H1 (cell line): ENCODE measurements at regions not wholly inside any gene's neighbourhood (a gene's known extent, or its start where the extent isn't known, plus 50 kb on each side); places are given as distances from the start of the nearest gene placed in this dataset.

ENCODE experiments used
- CTCF ChIA-PET: fragments of 300-600 bp; sonication (Branson Sonifier 250); formaldehyde crosslinking; loops from one replicate; lab custom pipeline; 2021; ENCODE audit not compliant: partially characterized antibody; lab: Charles Lee
- POLR2A ChIA-PET: fragments of 300-600 bp; sonication (Branson Sonifier 250); formaldehyde crosslinking; loops from one replicate; lab custom pipeline; 2021; ENCODE audit warnings: inconsistent platforms; ENCODE audit not compliant: partially characterized antibody; lab: Charles Lee
- DNase-seq, 2 experiments: peaks; one replicate each; pipeline versions ENCODE4 v3.0.0 to v3.0.0-alpha.2; 2010 to 2022; ENCODE audit warnings: low spot score in 2 of 2, low read depth in 1 of 2, mixed read lengths in 1 of 2
- FAIRE-seq: peaks from 2 replicates; lab custom pipeline; 2011; peaks lifted over from hg19 to GRCh38; lab: Jason Lieb, UNC
- H2AFZ ChIP-seq: 2 replicates; pipeline ENCODE4 v1.8.1; 2012; ENCODE audit warnings: low read length, inconsistent platforms
- H2AK5ac ChIP-seq: 2 replicates; pipeline ENCODE4 v1.6.1; 2013; ENCODE audit warnings: low read depth, low read length
- H2BK120ac ChIP-seq: replicated peaks from 2 replicates; pipeline ENCODE3; 2013; ENCODE audit warnings: low read depth, low read length, inconsistent platforms
- H2BK12ac ChIP-seq: 2 replicates; pipeline ENCODE4 v1.6.1; 2013; ENCODE audit warnings: low read depth, low read length
- H2BK15ac ChIP-seq: 2 replicates; pipeline ENCODE4 v1.6.1; 2013; ENCODE audit warnings: low read length
- H2BK20ac ChIP-seq: 2 replicates; pipeline ENCODE4 v1.6.1; 2013; ENCODE audit warnings: low read length
- H2BK5ac ChIP-seq: 2 replicates; pipeline ENCODE4 v1.6.1; 2013; ENCODE audit warnings: low read depth, low read length
- H3K14ac ChIP-seq: 2 replicates; pipeline ENCODE4 v1.6.1; 2013; ENCODE audit warnings: inconsistent platforms; ENCODE audit not compliant: insufficient read length
- H3K18ac ChIP-seq: 2 replicates; pipeline ENCODE4 v1.6.1; 2013; ENCODE audit warnings: low read length; ENCODE audit errors: extremely low read depth
- H3K23ac ChIP-seq: 2 replicates; pipeline ENCODE4 v1.6.1; 2013; ENCODE audit warnings: inconsistent platforms; ENCODE audit not compliant: insufficient read length
- H3K23me2 ChIP-seq: 2 replicates; pipeline ENCODE4 v1.6.1; 2013; ENCODE audit warnings: low read depth, low read length
- H3K27ac ChIP-seq: 2 replicates; pipeline ENCODE4 v1.6.1; 2011; ENCODE audit warnings: low read depth, low read length, inconsistent platforms
- H3K27me3 ChIP-seq, 4 experiments: replicated peaks in 1 of 4; 1 replicate in 1 of 4; 2 replicates in 3 of 4; pipeline versions ENCODE4 v1.6.1 to v1.8.1; 2011 to 2013; ENCODE audit warnings: low read length in 3 of 4, mild to moderate bottlenecking in 3 of 4, inconsistent platforms in 2 of 4, mixed read lengths in 2 of 4, moderate library complexity in 1 of 4; ENCODE audit not compliant: control insufficient read depth in 3 of 4, insufficient read depth in 3 of 4; ENCODE audit errors: extremely low read depth in 1 of 4
- H3K36me3 ChIP-seq, 4 experiments: 2 replicates each; pipeline versions ENCODE4 v1.6.1 to v1.8.1; 2011 to 2013; ENCODE audit warnings: mild to moderate bottlenecking in 4 of 4, low read length in 3 of 4, moderate library complexity in 2 of 4, control low read depth in 1 of 4, inconsistent platforms in 1 of 4; ENCODE audit not compliant: insufficient read depth in 4 of 4, control insufficient read depth in 2 of 4
- H3K4ac ChIP-seq: replicated peaks from 2 replicates; pipeline ENCODE3; 2013; ENCODE audit warnings: low read length, low read depth, mixed read lengths, inconsistent platforms; ENCODE audit not compliant: insufficient read length
- H3K4me1 ChIP-seq, 4 experiments: replicated peaks in 1 of 4; 1 replicate in 1 of 4; 2 replicates in 3 of 4; pipeline versions ENCODE4 v1.6.1 to v1.8.1; 2011 to 2013; ENCODE audit warnings: low read length in 3 of 4, inconsistent platforms in 2 of 4, mixed read lengths in 1 of 4; ENCODE audit not compliant: insufficient read depth in 4 of 4, control insufficient read depth in 3 of 4
- H3K4me2 ChIP-seq, 2 experiments: 2 replicates each; pipeline versions ENCODE4 v1.6.1 to v1.8.1; 2011 to 2013; ENCODE audit warnings: low read depth in 2 of 2, low read length in 2 of 2, control low read depth in 1 of 2, inconsistent platforms in 1 of 2, mild to moderate bottlenecking in 1 of 2; ENCODE audit not compliant: insufficient read depth in 1 of 2
- H3K4me3 ChIP-seq, 4 experiments: fragments of 200-600, 300-600 bp in 1 of 4; sonication (generic), shearing (Covaris generic), sonication (Bioruptor Twin) in 1 of 4; 2 replicates each; pipeline versions ENCODE4 v1.5.1 to v1.8.1; 2011 to 2016; ENCODE audit warnings: low read length in 4 of 4, low read depth in 3 of 4, control low read depth in 2 of 4, inconsistent platforms in 2 of 4, mild to moderate bottlenecking in 2 of 4, mixed read lengths in 1 of 4, moderate library complexity in 1 of 4; ENCODE audit not compliant: insufficient read depth in 2 of 4; ENCODE audit errors: extremely low read depth in 1 of 4
- H3K56ac ChIP-seq: replicated peaks from 2 replicates; pipeline ENCODE3; 2013; ENCODE audit warnings: low read depth, mild to moderate bottlenecking, mixed read lengths, low read length, inconsistent platforms; ENCODE audit not compliant: insufficient read length
- H3K79me1 ChIP-seq: 2 replicates; pipeline ENCODE4 v1.6.1; 2013; ENCODE audit warnings: low read depth, low read length, control low read depth
- H3K79me2 ChIP-seq, 2 experiments: 2 replicates each; pipeline versions ENCODE4 v1.6.1 to v1.8.1; 2012 to 2013; ENCODE audit warnings: low read length in 2 of 2, mild to moderate bottlenecking in 2 of 2, inconsistent platforms in 1 of 2; ENCODE audit not compliant: insufficient read depth in 2 of 2, control insufficient read depth in 1 of 2
- H3K9ac ChIP-seq, 4 experiments: replicated peaks in 1 of 4; 1 replicate in 1 of 4; 2 replicates in 3 of 4; pipeline versions ENCODE4 v1.6.1 to v1.8.1; 2011 to 2013; ENCODE audit warnings: low read depth in 3 of 4, low read length in 3 of 4, control low read depth in 2 of 4, mild to moderate bottlenecking in 2 of 4, moderate library complexity in 2 of 4, inconsistent platforms in 1 of 4; ENCODE audit errors: extremely low read depth in 1 of 4
- H3K9me3 ChIP-seq, 2 experiments: 2 replicates each; pipeline versions ENCODE4 v1.6.1 to v1.8.1; 2012 to 2013; ENCODE audit warnings: mild to moderate bottlenecking in 2 of 2, moderate library complexity in 2 of 2, control low read depth in 1 of 2, inconsistent platforms in 1 of 2, low read depth in 1 of 2, low read length in 1 of 2, mixed read lengths in 1 of 2; ENCODE audit not compliant: insufficient read depth in 2 of 2
- H4K20me1 ChIP-seq, 2 experiments: replicated peaks in 1 of 2; 2 replicates each; pipeline versions ENCODE3 to v1.8.1; 2011 to 2013; ENCODE audit warnings: inconsistent platforms in 2 of 2, low read length in 2 of 2, mild to moderate bottlenecking in 1 of 2; ENCODE audit not compliant: insufficient read depth in 2 of 2, control insufficient read depth in 1 of 2
- H4K5ac ChIP-seq: 2 replicates; pipeline ENCODE4 v1.6.1; 2013; ENCODE audit warnings: low read length, low read depth, mixed read lengths, inconsistent platforms; ENCODE audit not compliant: insufficient read length
- H4K8ac ChIP-seq: 2 replicates; pipeline ENCODE4 v1.8.0; 2013; ENCODE audit warnings: mild to moderate bottlenecking, moderate library complexity, low read length, inconsistent platforms; ENCODE audit not compliant: insufficient read depth; ENCODE audit errors: extremely low read depth
- H4K91ac ChIP-seq: replicated peaks from 2 replicates; pipeline ENCODE3; 2013; ENCODE audit warnings: low read length, mixed read lengths, inconsistent platforms; ENCODE audit not compliant: insufficient read length
- POLR2AphosphoS5 ChIP-seq: IDR thresholded peaks from 2 replicates; pipeline ENCODE4 v1.6.1; 2011; ENCODE audit warnings: low read depth, low read length
- SIN3A ChIP-seq, 2 experiments: IDR thresholded peaks in 1 of 2; conservative IDR thresholded peaks in 1 of 2; 2 replicates each; pipeline ENCODE4 v1.6.1; 2011 to 2012; ENCODE audit warnings: low read length in 2 of 2, improper control_type of control experiment in 1 of 2, low read depth in 1 of 2, mild to moderate bottlenecking in 1 of 2
- TAF1 ChIP-seq: IDR thresholded peaks from 2 replicates; pipeline ENCODE4 v1.6.1; 2011; ENCODE audit warnings: mild to moderate bottlenecking, low read depth, low read length
- WGBS, 2 experiments: shearing (Covaris generic) in 1 of 2; methylation state at CpG; one replicate each; pipeline versions ENCODE4 v1.1.6 to v1.1.7; 2013 to 2015; ENCODE audit warnings: low lambda C conversion rate in 2 of 2, mixed read lengths in 2 of 2, inconsistent platforms in 1 of 2, low coverage in 1 of 2, missing lambda C conversion rate in 1 of 2; ENCODE audit not compliant: insufficient replicate concordance in 2 of 2, insufficient coverage in 1 of 2, insufficient read length in 1 of 2; ENCODE audit errors: extremely low coverage in 1 of 2, missing lambda C conversion rate in 1 of 2; 5-methylcytosine and 5-hydroxymethylcytosine counted together

DNA sequence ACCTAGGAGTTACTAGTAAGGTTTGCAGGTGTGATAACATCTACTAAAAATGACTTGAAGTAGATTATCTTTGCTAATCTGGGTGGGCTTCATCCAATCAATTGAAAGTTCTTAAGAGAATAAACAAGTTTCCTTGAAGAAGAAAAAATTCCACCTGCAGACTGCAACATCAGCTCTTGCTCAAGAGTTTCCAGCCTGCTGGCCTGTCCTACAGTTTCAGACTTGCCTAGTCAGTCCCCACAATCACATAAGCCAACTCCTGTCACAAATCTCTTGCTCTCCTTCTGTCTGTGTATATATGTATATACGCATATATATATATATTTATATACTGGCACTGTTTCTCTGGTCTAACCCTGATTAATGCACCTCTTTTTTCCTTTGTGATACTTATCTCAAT is 67.3 kb upstream of the ITM2B start:
- Histone ChIP-seq H3K79me1 (no peaks in the 10 kb centered on the region), H3K27ac (no peak overlapping the region), H3K18ac (no peak overlapping the region), H3K56ac (no peak overlapping the region), H3K4me3 (no peak overlapping the region), H2BK20ac (no peak overlapping the region), H3K9me3 (no peaks in the 10 kb centered on the region), H2BK120ac (no peak overlapping the region), H4K8ac (no peak overlapping the region), H2BK12ac (no peak overlapping the region), H3K36me3 (no peaks in the 10 kb centered on the region), H4K91ac (no peak overlapping the region), H3K9ac (no peak overlapping the region), H4K5ac (no peak overlapping the region), H3K4me2 (no peak overlapping the region), H3K23me2 (no peaks in the 10 kb centered on the region), H3K14ac (no peak overlapping the region), H3K27me3 (no peaks in the 10 kb centered on the region), H2BK15ac (no peak overlapping the region), H2AK5ac (no peak overlapping the region), H2BK5ac (no peak overlapping the region), H4K20me1 (no peaks in the 10 kb centered on the region), H3K79me2 (no peaks in the 10 kb centered on the region), H3K4me1 (peaks cover 0 to 4% (median 3%) of the 10 kb centered on the region in 4 experiments; a peak in 2 of 7 replicates), H3K4ac (no peak overlapping the region), H3K23ac (no peak overlapping the region), H2AFZ (no peak overlapping the region)
- 95% methylated on average over 1 of the region's 1 CpG; no CpG with 5 or more reads in 1 of the 2 experiments for WGBS, 2 experiments
- POLR2A ChIA-PET: no interaction called here
- no peak for DNase-seq
- CTCF ChIA-PET: interaction anchor here (1.3 kb wide), 1 partner anchor 10 kb away, joined by 3 read pairs; no protein-coding TSS in a partner anchor
- FAIRE-seq: no peak
- TF ChIP-seq SIN3A (conservative IDR thresholded peaks at IDR 0.05 in 1 of 2, IDR thresholded peaks at IDR 0.05 in 1 of 2; ENCODE audit: low read depth in 1 of 2, low read length in 2 of 2): no peak
- TF ChIP-seq POLR2AphosphoS5: no peak
- TF ChIP-seq TAF1: no peak
